ENCODE measurements at regions not wholly inside any gene's neighbourhood (a gene's known extent, or its start where the extent isn't known, plus 50 kb on each side); places are given as distances from the start of the nearest gene placed in this dataset.
A peak's percentile ranks its signal among the peaks of the same experiment; 100 is the strongest.
"Not testable (repeated sequence)": the region's sequence is repeated elsewhere in the genome, so short reads cannot be mapped to it uniquely, and the experiment has no call there.

GRCh38 chr2:153584244-153584643 lies 105.7 kb upstream of the RPRM start:
- Histone ChIP-seq H3K27ac (ENCODE audit: low read depth) (no peak overlapping the region), H3K4me1 (ENCODE audit: insufficient read depth) (no peaks in the 10 kb centered on the region), H3K36me3 (ENCODE audit: insufficient read depth) (no peaks in the 10 kb centered on the region), H3K4me3 (ENCODE audit: low read depth, low read length) (no peak overlapping the region)
- WGBS, result 58% methylated on average over 2 of the region's 2 CpGs
- no peak for DNase-seq (ENCODE audit: extremely low spot score)

GRCh38 chr2:153588408-153588807 lies 109.8 kb upstream of the RPRM start:
- Histone ChIP-seq H3K4me1 (ENCODE audit: insufficient read depth) (no peaks in the 10 kb centered on the region), H3K36me3 (ENCODE audit: insufficient read depth) (no peaks in the 10 kb centered on the region), H3K4me3 (ENCODE audit: low read depth, low read length) (no peak overlapping the region), H3K27ac (ENCODE audit: low read depth) (no peak overlapping the region)
- no peak for DNase-seq (ENCODE audit: extremely low spot score)

GRCh38 chr2:153589586-153589985 lies 111.0 kb upstream of the RPRM start:
- no peaks in the 10 kb centered on the region for H3K4me1 ChIP-seq (ENCODE audit: insufficient read depth)
- no peak overlapping the region for H3K4me3 ChIP-seq (ENCODE audit: low read depth, low read length)
- H3K36me3 ChIP-seq (ENCODE audit: insufficient read depth), result no peaks in the 10 kb centered on the region
- 82% methylated on average over 3 of the region's 3 CpGs for WGBS
- H3K27ac ChIP-seq (ENCODE audit: low read depth), result no peak overlapping the region
- no peak for DNase-seq (ENCODE audit: extremely low spot score)

GRCh38 chr2:153593086-153593485 lies 114.5 kb upstream of the RPRM start:
- 85% methylated on average over 6 of the region's 6 CpGs for WGBS
- not testable (repeated sequence) for H3K36me3 ChIP-seq (ENCODE audit: insufficient read depth); DNase-seq (ENCODE audit: extremely low spot score); H3K4me3 ChIP-seq (ENCODE audit: low read depth, low read length); H3K27ac ChIP-seq (ENCODE audit: low read depth); H3K4me1 ChIP-seq (ENCODE audit: insufficient read depth)

GRCh38 chr2:153595939-153596338 lies 117.4 kb upstream of the RPRM start:
- Histone ChIP-seq H3K4me3 (ENCODE audit: low read depth, low read length) (no peak overlapping the region), H3K27ac (ENCODE audit: low read depth) (no peak overlapping the region), H3K4me1 (ENCODE audit: insufficient read depth) (no peaks in the 10 kb centered on the region), H3K36me3 (ENCODE audit: insufficient read depth) (no peaks in the 10 kb centered on the region)
- DNase-seq (ENCODE audit: extremely low spot score), result no peak

- Histone ChIP-seq H3K4me1 (ENCODE audit: insufficient read depth) (no peaks in the 10 kb centered on the region), H3K36me3 (ENCODE audit: insufficient read depth) (no peaks in the 10 kb centered on the region), H3K27ac (ENCODE audit: low read depth) (no peak overlapping the region), H3K4me3 (ENCODE audit: low read depth, low read length) (no peak overlapping the region)
- WGBS, result 78% methylated on average over 3 of the region's 3 CpGs
- DNase-seq (ENCODE audit: extremely low spot score), result no peak
Observed at GRCh38 chr2:153601812-153602211, 123.2 kb upstream of the RPRM start.

- no peak for DNase-seq (ENCODE audit: extremely low spot score)
- Histone ChIP-seq H3K4me1 (ENCODE audit: insufficient read depth) (no peaks in the 10 kb centered on the region), H3K4me3 (ENCODE audit: low read depth, low read length) (no peak overlapping the region), H3K27ac (ENCODE audit: low read depth) (no peak overlapping the region), H3K36me3 (ENCODE audit: insufficient read depth) (no peaks in the 10 kb centered on the region)
- WGBS, result 78% methylated on average over 1 of the region's 1 CpG
Observed at GRCh38 chr2:153604133-153604532, 125.6 kb upstream of the RPRM start.

GRCh38 chr2:153606623-153607022 lies 128.1 kb upstream of the RPRM start:
- H3K4me3 ChIP-seq (ENCODE audit: low read depth, low read length), result no peak overlapping the region
- no peaks in the 10 kb centered on the region for H3K4me1 ChIP-seq (ENCODE audit: insufficient read depth)
- no peaks in the 10 kb centered on the region for H3K36me3 ChIP-seq (ENCODE audit: insufficient read depth)
- WGBS, result 38% methylated on average over 3 of the region's 3 CpGs
- H3K27ac ChIP-seq (ENCODE audit: low read depth), result no peak overlapping the region
- no peak for DNase-seq (ENCODE audit: extremely low spot score)

GRCh38 chr2:153622285-153622684 lies 143.7 kb upstream of the RPRM start:
- no peaks in the 10 kb centered on the region for H3K36me3 ChIP-seq (ENCODE audit: insufficient read depth)
- H3K27ac ChIP-seq (ENCODE audit: low read depth), result no peak overlapping the region
- no peak for DNase-seq (ENCODE audit: extremely low spot score)
- WGBS, result 79% methylated on average over 4 of the region's 4 CpGs
- no peak overlapping the region for H3K4me3 ChIP-seq (ENCODE audit: low read depth, low read length)
- no peaks in the 10 kb centered on the region for H3K4me1 ChIP-seq (ENCODE audit: insufficient read depth)

GRCh38 chr2:153623020-153623419 lies 144.5 kb upstream of the RPRM start:
- no peak overlapping the region for H3K27ac ChIP-seq (ENCODE audit: low read depth)
- H3K36me3 ChIP-seq (ENCODE audit: insufficient read depth), result no peaks in the 10 kb centered on the region
- WGBS, result 26% methylated on average over 1 of the region's 1 CpG
- DNase-seq (ENCODE audit: extremely low spot score), result no peak
- H3K4me1 ChIP-seq (ENCODE audit: insufficient read depth), result no peaks in the 10 kb centered on the region
- H3K4me3 ChIP-seq (ENCODE audit: low read depth, low read length), result no peak overlapping the region

- 59% methylated on average over 2 of the region's 2 CpGs for WGBS
- H3K27ac ChIP-seq (ENCODE audit: low read depth), result no peak overlapping the region
- DNase-seq (ENCODE audit: extremely low spot score), result no peak
- no peaks in the 10 kb centered on the region for H3K36me3 ChIP-seq (ENCODE audit: insufficient read depth)
- no peak overlapping the region for H3K4me3 ChIP-seq (ENCODE audit: low read depth, low read length)
- no peaks in the 10 kb centered on the region for H3K4me1 ChIP-seq (ENCODE audit: insufficient read depth)
Observed at GRCh38 chr2:153626676-153627075, 148.1 kb upstream of the RPRM start.

GRCh38 chr2:153635494-153635893 lies 156.9 kb upstream of the RPRM start:
- H3K36me3 ChIP-seq (ENCODE audit: insufficient read depth), result no peaks in the 10 kb centered on the region
- no peaks in the 10 kb centered on the region for H3K4me1 ChIP-seq (ENCODE audit: insufficient read depth)
- WGBS, result 65% methylated on average over 2 of the region's 2 CpGs
- H3K27ac ChIP-seq (ENCODE audit: low read depth), result no peak overlapping the region
- no peak for DNase-seq (ENCODE audit: extremely low spot score)
- H3K4me3 ChIP-seq (ENCODE audit: low read depth, low read length), result no peak overlapping the region

GRCh38 chr2:153641046-153641445 lies 162.5 kb upstream of the RPRM start:
- DNase-seq (ENCODE audit: extremely low spot score), result no peak
- Histone ChIP-seq H3K27ac (ENCODE audit: low read depth) (no peak overlapping the region), H3K36me3 (ENCODE audit: insufficient read depth) (no peaks in the 10 kb centered on the region), H3K4me3 (ENCODE audit: low read depth, low read length) (no peak overlapping the region), H3K4me1 (ENCODE audit: insufficient read depth) (no peaks in the 10 kb centered on the region)
- WGBS, result 77% methylated on average over 2 of the region's 2 CpGs

- H3K27ac ChIP-seq (ENCODE audit: low read depth), result no peak overlapping the region
- 80% methylated on average over 5 of the region's 5 CpGs for WGBS
- DNase-seq (ENCODE audit: extremely low spot score), result no peak
- H3K4me3 ChIP-seq (ENCODE audit: low read depth, low read length), result no peak overlapping the region
- no peaks in the 10 kb centered on the region for H3K4me1 ChIP-seq (ENCODE audit: insufficient read depth)
- H3K36me3 ChIP-seq (ENCODE audit: insufficient read depth), result no peaks in the 10 kb centered on the region
Observed at GRCh38 chr2:153644955-153645354, 166.4 kb upstream of the RPRM start.

- DNase-seq (ENCODE audit: extremely low spot score), result peak; percentile 11
- Histone ChIP-seq H3K4me1 (ENCODE audit: insufficient read depth) (no peaks in the 10 kb centered on the region), H3K36me3 (ENCODE audit: insufficient read depth) (no peaks in the 10 kb centered on the region), H3K27ac (ENCODE audit: low read depth) (no peak overlapping the region), H3K4me3 (ENCODE audit: low read depth, low read length) (no peak overlapping the region)
Observed at GRCh38 chr2:153645599-153645998, 167.0 kb upstream of the RPRM start.

Measured in urinary bladder (tissue), 3 donors.